ENCODE measurements at regions not wholly inside any gene's neighbourhood (a gene's known extent, or its start where the extent isn't known, plus 50 kb on each side); places are given as distances from the start of the nearest gene placed in this dataset.

GRCh38 chr6:79301290-79301689, 66.8 kb upstream of the HMGN3 start:
- POLR2A ChIA-PET (ENCODE audit: low non-redundant PET), result no interaction called here
- BruUV-seq (replicated peaks), result no TSS peak
- intact Hi-C loops (cut with micrococcal nuclease; ENCODE audit: unreplicated experiment), result no loop called here

GRCh38 chr6:79296211-79296610, 61.7 kb upstream of the HMGN3 start:
- DNase-seq (ENCODE audit: low spot score), result no peak
- H3K36me3 ChIP-seq (ENCODE audit: insufficient read depth, low read length, poor library complexity, severe bottlenecking), result no peaks in the 10 kb centered on the region
- intact Hi-C loops (cut with micrococcal nuclease; ENCODE audit: unreplicated experiment), result no loop called here
- H3K4me3 ChIP-seq (ENCODE audit: low read depth, low read length, poor library complexity, severe bottlenecking), result no peak overlapping the region
- H3K9me3 ChIP-seq (ENCODE audit: low read depth, low read length, poor library complexity, severe bottlenecking), result no peaks in the 10 kb centered on the region
- BruUV-seq (replicated peaks), result no TSS peak
- ChIA-PET POLR2A (ENCODE audit: low non-redundant PET) (no interaction called here), CTCF (no interaction called here)
- H3K4me1 ChIP-seq (ENCODE audit: insufficient read depth, low read length, poor library complexity, severe bottlenecking), result no peaks in the 10 kb centered on the region
- no peak for TF ChIP-seq EZH2 (IDR thresholded peaks at IDR 0.05; ENCODE audit: borderline replicate concordance, low read depth, low read length, poor library complexity, severe bottlenecking)
- TF ChIP-seq CTCF (conservative IDR thresholded peaks at IDR 0.05; ENCODE audit: low read depth, low read length), result no peak
- no peak overlapping the region for H3K27ac ChIP-seq (ENCODE audit: low read depth, low read length, poor library complexity, severe bottlenecking)
- no peaks in the 10 kb centered on the region for H3K27me3 ChIP-seq (replicated peaks; ENCODE audit: insufficient read depth, low read depth, low read length, poor library complexity)

More at GRCh38 chr6:79301290-79301689, 66.8 kb upstream of the HMGN3 start:
- Histone ChIP-seq H3K27ac (ENCODE audit: low read depth, low read length, poor library complexity, severe bottlenecking) (no peak overlapping the region), H3K4me1 (ENCODE audit: insufficient read depth, low read length, poor library complexity, severe bottlenecking) (no peaks in the 10 kb centered on the region), H3K36me3 (ENCODE audit: insufficient read depth, low read length, poor library complexity, severe bottlenecking) (no peaks in the 10 kb centered on the region), H3K4me3 (ENCODE audit: low read depth, low read length, poor library complexity, severe bottlenecking) (no peak overlapping the region), H3K9me3 (ENCODE audit: low read depth, low read length, poor library complexity, severe bottlenecking) (no peaks in the 10 kb centered on the region), H3K27me3 (replicated peaks; ENCODE audit: insufficient read depth, low read depth, low read length, poor library complexity) (no peaks in the 10 kb centered on the region)
- TF ChIP-seq CTCF (conservative IDR thresholded peaks at IDR 0.05; ENCODE audit: low read depth, low read length) (no peak), EZH2 (IDR thresholded peaks at IDR 0.05; ENCODE audit: borderline replicate concordance, low read depth, low read length, poor library complexity, severe bottlenecking) (no peak)
- CTCF ChIA-PET, result no interaction called here
- DNase-seq (ENCODE audit: low spot score), result no peak

All from A673 (cell line).